ENCODE measurements at regions not wholly inside any gene's neighbourhood (a gene's known extent, or its start where the extent isn't known, plus 50 kb on each side); places are given as distances from the start of the nearest gene placed in this dataset.
"Not testable (repeated sequence)": the region's sequence is repeated elsewhere in the genome, so short reads cannot be mapped to it uniquely, and the experiment has no call there.

DNA sequence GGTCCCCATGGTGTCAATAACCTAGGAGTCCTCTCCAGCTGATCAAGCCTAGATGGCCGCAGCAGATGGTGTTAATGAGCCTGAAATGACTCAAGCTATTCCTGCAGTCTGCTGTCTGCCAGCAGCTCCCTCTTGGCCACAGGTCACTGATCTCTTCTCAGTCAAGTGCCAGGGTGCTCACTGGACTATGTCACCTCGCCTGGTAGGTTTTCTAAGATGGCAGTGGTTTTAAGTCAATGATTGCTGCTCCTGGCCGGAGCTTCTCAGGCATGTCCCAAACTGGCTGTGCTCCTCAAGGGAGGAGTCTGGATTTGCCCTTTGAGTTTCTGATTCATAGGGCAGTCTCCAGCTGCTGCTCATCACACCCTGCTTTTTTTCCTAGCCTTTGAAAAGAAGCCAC, 58.6 kb upstream of the SHISA6 start:
- DNase-seq (ENCODE audit: low spot score) = no peak

DNA sequence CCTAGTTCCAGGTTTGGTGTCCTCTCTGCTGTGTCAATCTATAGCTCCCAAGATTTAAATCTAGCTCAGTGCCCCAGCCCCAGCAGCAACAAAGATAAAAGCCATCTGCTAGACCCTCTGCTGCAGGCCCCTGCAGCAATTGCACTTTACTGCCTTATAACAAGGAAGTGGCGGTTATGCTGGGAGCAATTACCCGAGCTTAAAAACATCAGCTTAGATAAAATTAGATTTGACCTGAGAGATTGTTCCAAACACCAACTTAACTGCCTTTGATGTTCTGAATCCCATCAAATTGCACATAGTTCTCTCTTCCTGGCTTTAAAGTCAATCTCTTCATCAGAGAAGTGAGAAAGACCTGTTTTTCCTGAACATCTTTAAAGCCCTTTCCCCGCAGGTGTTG, 62.4 kb upstream of the SHISA6 start:
- DNase-seq (ENCODE audit: low spot score) = no peak

DNA sequence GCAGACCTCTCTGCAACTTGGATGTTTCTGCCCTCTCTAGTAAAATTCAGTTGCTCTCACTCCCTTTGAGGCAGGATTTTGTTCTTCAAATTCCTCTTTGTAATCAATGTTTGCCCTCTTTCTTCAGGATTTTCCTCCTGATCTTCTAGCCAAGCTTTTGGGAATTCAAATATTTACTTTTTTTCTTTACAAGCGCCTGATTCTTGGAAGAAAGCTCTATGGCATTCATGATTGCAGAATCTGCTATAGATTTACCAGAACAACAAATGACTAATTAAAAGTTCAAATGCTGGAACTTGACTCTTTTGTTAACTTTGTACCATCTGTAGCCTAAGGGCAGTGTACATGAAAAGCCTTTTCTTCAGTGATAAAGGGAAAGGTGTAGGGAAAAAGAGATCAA, 63.7 kb upstream of the SHISA6 start:
- DNase-seq (ENCODE audit: low spot score) = no peak

DNA sequence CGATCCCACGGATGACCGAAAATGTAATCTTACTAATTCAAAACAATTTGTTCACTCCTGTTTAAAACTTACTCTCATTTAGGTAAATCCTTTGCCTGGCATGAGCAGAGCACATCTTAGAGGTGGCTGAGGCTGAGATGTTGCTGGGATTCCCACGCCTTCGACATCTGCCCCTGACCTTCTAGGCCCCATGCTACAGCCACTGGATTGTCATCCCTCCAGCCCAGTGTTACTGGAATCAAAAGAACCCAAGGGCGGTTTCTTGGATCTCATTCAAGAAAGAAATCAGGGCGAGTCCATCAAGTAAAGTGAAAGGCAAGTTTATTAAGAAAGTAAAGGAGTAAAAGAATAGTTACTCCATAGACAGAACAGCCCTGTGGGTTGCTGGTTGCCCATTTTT, 64.5 kb upstream of the SHISA6 start:
- no peak for DNase-seq (ENCODE audit: low spot score)

DNA sequence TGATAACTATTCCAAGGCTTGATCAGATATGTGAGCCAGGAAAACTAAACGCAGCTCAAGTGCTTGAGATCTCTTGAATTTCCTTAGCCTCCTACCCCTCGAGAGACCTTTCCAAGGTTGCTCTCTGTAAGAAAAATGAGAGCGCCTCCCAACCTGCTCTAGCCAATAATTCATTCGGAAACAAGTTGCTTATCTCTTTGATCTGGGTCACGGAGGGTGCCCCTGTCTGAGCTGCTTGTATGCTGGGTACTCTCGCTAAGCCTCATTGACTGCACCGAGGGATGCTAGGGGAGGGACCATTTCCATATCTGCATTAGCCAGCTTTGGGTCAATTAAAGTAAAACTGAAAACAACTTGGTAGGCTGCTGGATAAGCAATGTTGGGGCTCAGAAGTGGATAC, 70.1 kb upstream of the SHISA6 start:
- no peak for DNase-seq (ENCODE audit: low spot score)

DNA sequence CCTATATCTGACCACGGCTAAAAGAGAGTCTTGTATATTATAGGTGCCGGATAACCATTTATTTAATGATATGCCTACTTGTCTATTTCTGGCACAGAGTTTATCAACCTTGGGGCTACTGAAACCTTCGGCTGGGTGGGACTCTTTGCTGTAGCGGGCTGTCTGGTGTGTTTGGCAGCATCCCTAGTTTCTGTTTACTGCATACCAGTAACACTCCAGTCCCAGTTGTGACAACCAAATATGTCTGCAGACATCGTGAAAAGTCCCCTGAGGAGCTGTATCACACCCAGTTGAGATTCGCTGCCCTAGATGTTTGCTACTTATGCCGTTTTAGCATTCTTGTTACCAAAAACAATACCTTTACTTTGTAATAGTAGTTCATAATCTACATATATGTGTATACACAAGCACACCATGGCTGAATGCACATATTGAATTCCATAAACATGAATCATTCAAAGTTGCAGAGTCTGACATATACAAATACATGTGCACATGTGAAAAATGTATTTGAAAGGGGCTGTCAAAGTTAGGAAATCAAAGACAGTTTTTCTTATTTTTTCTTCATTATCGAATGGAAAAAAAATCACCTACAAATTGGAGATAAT, 89.1 kb upstream of the SHISA6 start:
- no peak for DNase-seq (ENCODE audit: low spot score)

DNA sequence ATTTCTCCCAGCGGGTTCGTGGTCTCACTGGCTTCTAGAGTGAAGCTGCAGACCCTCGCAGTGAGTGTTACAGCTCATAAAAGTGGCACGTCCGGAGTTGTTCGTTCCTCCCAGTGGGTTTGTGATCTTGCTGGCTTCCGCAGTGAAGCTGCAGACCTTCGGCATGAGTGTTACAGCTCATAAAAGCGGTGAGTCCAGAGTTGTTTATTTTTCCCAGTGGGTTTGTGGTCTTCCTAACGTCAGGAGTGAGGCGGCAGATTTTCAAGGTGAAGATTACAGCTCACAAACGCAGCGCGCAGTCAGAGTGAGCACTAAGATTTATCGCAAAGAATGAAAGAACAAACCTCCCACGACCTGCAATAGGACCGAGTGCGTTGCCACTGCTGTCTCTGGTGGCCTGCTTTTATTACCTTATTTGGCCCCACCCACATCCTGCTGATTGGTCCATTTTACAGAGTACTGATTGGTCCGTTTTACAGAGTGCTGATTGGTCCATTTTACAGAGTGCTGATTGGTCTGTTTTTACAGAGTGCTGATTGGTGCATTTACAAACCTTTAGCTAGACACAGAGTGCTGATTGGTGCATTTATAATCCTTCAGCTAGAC, 90.0 kb upstream of the SHISA6 start:
- DNase-seq (ENCODE audit: low spot score) = not testable (repeated sequence)

DNA sequence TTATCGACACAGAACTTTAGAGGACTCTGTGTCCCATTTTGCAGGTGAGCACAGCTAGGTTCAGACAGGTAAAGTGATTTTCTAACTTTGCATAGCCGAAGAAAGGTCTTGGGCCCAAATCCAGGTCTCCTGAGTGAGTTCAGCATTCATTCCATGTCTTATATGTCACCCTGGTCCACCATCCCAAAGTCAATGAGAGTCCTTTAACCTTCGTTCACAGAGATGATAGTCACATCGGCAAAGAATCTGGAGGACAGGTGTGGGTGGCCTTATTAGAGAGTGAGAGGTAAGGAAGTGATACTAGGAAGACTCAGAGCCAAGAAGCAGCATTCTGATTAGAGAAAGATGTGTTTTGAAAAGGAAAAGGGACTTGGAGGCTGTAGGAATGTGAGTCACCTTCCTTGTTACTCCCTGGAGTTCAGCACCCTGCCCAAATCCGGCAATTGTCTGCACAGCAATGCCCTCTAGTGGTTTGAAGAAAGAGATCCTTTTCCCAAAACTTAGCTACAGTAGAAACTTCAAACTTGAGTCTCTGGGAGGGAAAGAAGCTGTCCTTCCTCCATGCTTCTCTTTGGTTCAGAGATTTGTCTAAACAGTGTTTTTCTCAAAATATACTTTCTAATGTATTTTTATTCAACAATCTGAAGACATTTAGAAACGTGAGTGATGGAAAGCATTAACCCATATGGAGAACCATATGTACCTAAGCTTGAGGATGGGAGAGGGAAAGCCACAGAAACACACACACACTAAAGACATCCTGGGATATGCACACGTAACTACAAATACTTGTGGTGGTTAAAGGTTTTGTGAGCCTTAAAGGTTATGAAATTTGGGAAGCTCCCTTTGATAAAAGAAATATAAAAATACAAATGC, 96.4 kb upstream of the SHISA6 start:
- DNase-seq (ENCODE audit: low spot score) = peak; percentile 47

DNA sequence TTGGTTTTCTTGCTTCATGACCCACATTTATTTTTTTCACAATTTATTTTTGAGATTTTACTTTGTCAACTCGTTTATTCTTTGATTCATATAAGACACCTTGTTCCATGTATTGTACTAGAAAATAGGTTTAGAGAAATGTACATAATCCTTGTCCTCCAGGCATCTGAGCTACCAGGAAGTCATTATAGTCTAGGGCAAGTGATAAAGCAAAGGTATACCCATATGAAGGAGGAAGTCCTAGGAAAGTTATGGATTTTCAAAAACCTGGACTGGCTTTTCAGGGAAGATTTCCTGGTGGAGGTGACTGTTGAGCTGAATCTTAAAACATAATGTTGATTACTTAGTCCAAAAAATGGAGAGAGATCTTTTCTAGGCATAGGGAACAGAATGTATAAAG, 98.8 kb upstream of the SHISA6 start:
- DNase-seq (ENCODE audit: low spot score) = no peak

DNA sequence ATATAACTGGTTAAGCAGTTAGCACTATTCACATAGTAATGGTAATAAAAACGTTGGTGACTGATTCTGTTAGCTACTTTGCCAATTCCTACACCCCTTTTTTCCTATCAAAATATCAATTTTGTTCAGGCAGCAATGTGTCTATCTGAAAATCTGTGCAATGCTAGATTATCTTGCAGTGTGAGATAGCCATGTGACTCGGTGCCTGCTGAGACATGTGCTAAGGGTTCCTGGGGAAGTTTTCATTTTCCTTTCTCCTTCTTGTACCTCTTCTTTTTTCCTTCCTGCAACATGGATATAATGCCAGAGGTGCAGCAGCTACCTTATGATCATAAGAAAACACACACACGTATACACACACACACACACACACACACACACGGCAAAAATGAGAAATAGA, 100.5 kb upstream of the SHISA6 start:
- no peak for DNase-seq (ENCODE audit: low spot score)

DNA sequence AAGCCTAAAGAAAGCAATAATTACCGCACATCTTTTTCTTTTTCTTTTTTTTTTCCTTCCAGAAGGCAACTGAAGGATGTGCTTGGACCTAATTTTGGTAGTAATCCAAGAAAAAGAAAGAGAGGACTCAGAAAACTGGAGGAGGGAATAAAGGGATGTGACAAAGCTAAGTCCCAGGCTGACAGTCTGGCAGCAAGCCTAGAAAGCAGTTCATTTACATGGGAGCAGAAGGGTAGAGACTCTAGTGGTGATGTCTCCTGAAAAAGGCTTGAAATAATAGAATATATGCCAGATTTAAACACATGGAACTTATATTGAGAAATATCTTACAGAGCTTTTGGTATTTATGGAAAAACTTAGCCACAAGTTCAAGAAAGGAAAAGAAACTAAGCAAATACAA, 101.0 kb upstream of the SHISA6 start:
- DNase-seq (ENCODE audit: low spot score) = no peak

DNA sequence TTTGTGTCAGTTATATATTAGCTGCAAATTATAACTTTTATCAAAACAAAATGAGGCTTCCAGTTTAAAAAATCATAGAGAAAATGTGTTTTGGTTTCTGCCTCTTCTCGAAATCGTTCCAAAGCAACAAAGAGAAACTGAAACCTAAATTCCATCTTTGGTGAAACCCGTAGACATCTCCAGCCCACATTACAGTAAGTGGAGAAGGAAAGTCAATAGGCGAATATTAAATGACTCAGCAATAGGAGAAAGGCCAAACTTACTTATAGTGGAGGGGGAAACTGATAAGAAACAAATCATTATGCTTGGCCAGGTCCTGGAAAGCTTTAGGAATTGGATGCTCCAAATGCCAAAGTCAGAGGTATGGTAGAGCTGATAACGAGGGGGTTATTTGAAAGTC, 103.0 kb upstream of the SHISA6 start:
- peak; percentile 10 for DNase-seq (ENCODE audit: low spot score)

DNA sequence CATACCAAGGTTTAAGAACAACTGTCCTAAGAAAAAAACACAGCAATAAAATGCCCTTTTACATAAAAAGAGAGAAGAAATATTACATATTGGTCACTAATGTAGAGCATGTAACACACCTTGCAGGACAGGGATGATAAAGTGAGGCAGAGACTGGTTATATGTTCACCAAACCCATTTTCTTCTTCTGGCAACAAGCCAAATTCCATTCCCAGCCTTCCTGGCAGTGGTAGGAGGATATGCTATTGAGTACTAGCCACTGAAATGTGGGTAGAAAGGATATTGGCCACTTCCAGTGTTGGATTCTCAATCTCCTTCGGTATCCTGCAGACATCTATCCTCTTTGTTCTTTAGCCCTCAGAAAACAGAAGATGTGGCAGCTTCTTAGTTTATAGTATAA, 105.2 kb upstream of the SHISA6 start:
- no peak for DNase-seq (ENCODE audit: low spot score)

DNA sequence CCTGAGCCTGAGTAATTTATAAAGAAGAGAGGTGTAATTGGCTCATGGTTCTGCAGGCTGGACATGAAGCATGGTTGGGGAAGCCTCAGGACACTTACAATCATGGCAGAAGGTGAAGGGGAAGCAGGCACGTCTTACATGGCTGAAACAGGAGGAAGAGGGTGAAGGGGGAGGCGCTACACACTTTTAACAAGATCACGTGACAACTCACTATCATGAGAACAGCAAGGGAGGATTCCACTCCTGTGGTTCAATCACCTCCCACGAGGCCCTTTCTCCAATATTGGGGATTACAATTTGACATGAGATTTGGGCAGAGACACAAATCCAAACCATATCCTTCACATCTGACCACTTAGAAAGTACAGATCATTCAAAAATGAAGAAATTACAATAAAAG, 110.6 kb upstream of the SHISA6 start:
- DNase-seq (ENCODE audit: low spot score) = no peak

DNA sequence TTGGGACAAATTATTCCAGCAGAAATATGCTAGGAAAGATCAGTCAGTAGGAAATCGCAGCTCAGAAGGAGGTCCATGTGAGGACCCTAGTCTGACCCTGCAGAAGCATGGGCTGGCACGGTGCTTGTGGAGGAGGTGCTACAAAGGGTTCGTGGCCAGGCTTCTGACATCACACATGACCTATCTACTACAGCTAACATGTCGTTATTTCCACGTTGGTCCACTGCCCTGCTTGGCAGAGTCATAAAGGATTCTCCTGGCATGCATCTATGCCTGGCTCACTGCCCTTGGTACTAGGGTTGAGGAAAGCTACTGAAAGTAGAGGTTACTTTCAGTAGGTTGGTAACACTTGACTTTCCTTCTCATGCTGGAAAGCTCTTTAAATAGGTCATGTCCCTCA, 118.1 kb upstream of the SHISA6 start:
- DNase-seq (ENCODE audit: low spot score) = no peak

DNA sequence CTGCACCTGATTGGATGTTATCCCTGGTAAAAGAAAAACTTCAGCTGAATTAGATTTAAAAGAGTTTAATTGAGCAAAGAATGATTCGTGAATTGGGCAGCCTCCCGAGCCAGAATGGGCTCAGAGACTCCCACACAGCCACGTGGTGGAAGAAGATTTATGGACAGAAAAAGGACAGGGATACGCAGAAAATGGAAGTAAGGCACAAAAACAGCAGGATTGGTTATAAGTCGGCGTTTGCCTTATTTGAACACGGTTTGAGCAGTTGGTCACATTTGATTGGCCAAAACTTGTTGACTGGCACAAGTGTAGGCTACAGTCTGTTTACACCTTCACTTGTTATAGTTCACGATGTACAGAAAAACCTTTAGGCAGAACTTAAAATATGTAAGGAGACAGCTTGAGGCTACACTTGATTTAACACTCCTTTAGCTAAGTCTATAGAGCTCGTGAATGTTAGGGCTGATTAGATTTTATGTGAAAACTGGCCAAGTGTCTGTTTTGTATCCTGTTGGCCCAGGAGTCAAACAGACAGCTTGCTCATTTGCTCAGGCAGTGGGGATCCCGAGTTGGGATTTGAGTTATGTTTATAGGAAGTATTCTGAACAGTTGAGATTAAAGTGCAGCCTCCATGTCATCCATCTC, 119.5 kb upstream of the SHISA6 start:
- no peak for DNase-seq (ENCODE audit: low spot score)

DNA sequence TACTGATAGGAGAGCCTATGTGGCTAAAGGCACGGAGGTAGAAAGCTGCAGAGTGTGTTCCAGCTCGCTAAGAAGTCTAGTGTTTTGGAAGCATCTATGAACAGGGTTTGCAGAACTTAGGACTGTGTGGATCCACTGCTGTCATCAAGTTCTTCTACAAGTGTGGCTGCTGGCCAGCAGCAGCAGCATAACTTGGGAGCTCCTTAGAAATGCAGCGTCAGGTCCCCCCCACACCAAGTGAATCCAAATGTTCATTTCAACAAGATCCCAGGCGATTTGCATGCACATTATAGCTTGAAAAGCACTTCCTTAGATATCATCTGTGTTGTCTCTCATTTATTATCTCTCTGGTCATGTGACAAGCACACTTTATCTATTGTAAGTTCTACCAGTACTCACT, 131.9 kb upstream of the SHISA6 start:
- no peak for DNase-seq (ENCODE audit: low spot score)

DNA sequence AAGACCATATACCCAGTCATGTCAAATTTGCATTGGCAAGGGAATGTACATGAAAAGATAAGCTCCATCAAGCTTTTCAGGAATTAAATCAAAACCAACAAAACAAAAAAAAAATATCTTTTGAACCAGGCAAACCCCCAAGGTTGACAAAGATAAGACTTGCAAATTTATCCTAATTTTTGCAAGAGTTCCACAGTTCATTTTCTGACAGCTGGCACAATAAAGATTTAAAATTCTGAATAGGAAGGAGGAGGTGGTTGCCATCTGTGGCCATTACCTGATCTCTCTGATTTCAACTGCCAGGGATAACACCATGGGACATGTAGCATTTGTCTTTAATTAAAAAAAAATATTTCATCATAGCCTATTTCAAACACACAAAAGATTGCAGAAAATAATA, 135.9 kb upstream of the SHISA6 start:
- no peak for DNase-seq (ENCODE audit: low spot score)

DNA sequence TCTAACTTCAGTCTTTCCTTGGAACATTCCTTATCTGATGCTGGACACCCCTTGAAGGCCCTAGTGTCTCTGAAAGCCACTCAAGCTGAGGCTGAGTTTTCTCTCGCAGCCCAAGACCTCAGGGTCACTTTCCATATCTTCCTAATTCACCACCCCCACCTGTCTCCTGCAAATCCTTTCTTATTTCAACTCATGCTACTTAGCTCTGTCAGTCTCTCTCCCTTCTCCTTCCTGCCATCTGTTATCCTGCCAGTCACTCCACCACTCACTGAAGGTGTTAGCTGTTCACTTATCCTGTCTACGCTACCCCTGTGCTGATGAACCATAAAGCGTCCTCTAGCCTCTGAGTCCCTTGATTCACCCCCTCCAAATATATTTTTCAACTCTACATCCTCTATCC, 143.9 kb upstream of the SHISA6 start:
- no peak for DNase-seq (ENCODE audit: low spot score)

DNA sequence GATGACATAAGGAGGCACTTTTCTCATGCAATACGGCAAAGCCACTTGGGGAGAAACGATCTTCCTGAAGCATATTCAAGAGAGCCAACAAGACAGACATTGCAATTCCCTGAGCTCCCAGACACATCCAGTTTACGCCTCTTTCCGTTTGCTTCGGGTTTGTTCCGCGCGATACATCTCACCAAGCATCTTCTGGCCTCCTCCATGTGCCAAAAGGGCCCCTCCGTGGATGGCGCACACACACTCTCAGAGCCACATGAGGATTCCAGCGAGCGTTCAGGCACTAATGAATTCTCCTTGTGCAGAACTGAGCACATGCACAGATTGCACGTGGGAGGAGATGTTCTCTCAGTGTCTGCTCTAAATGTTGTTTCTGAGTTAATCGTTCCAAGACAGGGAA, 146.7 kb upstream of the SHISA6 start:
- DNase-seq (ENCODE audit: low spot score) = no peak

DNA sequence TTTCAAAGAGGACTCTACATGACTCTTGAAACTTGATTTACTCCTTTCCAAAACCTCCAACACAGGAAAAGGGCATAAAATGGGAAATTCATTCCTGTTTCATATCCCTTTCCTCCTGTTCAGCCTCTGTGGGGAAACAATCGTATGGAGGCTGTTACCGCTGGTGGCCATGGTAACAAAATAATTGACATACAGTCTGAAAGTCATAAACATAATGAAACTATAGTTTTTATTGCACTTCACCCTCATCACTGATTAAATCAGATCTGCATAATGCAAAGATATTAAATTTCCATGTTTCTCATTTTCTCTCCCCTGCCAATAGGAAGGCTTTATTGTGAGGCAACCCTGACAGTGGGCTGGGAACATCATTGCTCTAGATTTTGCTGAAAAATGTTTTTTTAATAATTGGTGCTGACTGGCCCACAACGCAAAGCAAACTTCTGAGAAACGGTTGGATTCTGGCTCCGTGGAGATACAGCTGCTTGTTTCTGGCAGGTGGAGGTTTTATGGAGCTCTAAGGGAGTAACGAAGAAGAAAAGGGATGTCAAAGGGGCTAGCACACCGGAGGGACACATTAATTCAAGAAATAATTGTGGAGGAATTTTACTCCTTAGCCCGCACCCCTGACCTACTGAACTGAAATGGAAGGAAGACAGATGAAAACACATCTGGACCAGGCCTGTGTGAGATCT, 154.2 kb upstream of the SHISA6 start:
- DNase-seq (ENCODE audit: low spot score) = no peak

DNA sequence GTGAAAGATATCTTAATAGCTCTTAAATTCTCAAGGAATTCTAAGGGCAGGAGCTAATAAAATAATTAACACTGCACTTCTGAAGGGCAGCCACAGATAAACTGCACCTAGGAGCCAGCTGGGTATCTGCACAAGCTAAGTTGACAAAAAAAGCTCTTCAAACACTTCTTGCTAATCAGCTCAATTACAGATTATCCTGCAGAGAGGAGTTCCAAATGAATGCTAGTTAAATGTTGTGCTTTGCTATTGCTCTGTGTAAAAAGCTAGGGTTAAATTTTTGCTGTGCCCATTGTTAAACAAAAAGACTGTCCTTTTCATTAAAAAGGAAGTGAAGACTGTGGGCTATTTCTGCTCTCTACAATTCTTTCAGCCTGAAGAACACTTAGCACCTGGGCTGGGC, 158.5 kb upstream of the SHISA6 start:
- no peak for DNase-seq (ENCODE audit: low spot score)

All from A172 (cell line).